ENCODE measurements at regions not wholly inside any gene's neighbourhood (a gene's known extent, or its start where the extent isn't known, plus 50 kb on each side); places are given as distances from the start of the nearest gene placed in this dataset.

DNA sequence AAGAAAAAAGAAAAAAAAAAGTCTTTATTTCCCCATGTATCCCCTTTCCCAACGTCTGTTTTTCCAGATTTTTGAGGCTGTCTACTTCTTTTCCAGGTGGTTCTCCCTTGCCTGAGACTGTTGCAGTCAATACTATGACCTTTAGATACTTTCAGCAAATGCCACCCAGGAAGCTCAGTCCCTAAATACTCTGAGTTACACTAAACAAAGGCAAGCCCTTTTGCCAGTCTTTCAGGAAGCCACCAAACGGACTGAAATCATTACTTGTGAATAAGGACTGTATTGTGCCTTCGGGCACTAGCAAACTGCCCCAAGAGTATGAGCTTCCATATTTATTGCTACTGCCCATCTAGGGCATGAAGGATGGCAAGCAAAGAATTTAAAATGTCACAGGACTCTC, 621.3 kb downstream of the SUCLG1 start:
- TF ChIP-seq GATA3 (IDR thresholded peaks at IDR 0.05; ENCODE audit: low read depth, low read length) (no peak), GATA2 (IDR thresholded peaks at IDR 0.05; ENCODE audit: low read depth, low read length) (no peak)

Measured in SH-SY5Y (cell line).